ENCODE measurements at regions not wholly inside any gene's neighbourhood (a gene's known extent, or its start where the extent isn't known, plus 50 kb on each side); places are given as distances from the start of the nearest gene placed in this dataset.

- TF ChIP-seq CSDC2 (CRISPR knock-in tag; IDR thresholded peaks at IDR 0.05) (no peak), PATZ1 (CRISPR knock-in tag; IDR thresholded peaks at IDR 0.05; ENCODE audit: borderline replicate concordance) (no peak), CREB5 (CRISPR knock-in tag; IDR thresholded peaks at IDR 0.05; ENCODE audit: low read depth) (no peak), TCF4 (CRISPR knock-in tag; IDR thresholded peaks at IDR 0.05; ENCODE audit: borderline replicate concordance) (no peak), ESRRG (CRISPR knock-in tag; IDR thresholded peaks at IDR 0.05) (no peak), PPARA (CRISPR knock-in tag; IDR thresholded peaks at IDR 0.05; ENCODE audit: borderline replicate concordance) (no peak), RARB (CRISPR knock-in tag; IDR thresholded peaks at IDR 0.05) (no peak), TOX (CRISPR knock-in tag; IDR thresholded peaks at IDR 0.05; ENCODE audit: borderline replicate concordance) (no peak), ZFP3 (CRISPR knock-in tag; IDR thresholded peaks at IDR 0.05) (no peak)
These were observed 178.5 kb upstream of the OR4E1 start for GRCh38 chr14:21852061-21852664.
